ENCODE measurements at regions not wholly inside any gene's neighbourhood (a gene's known extent, or its start where the extent isn't known, plus 50 kb on each side); places are given as distances from the start of the nearest gene placed in this dataset.
"Not testable (repeated sequence)": the region's sequence is repeated elsewhere in the genome, so short reads cannot be mapped to it uniquely, and the experiment has no call there.

- TF ChIP-seq CTCF (conservative IDR thresholded peaks at IDR 0.05; ENCODE audit: low read depth, low read length) (no peak), EZH2 (IDR thresholded peaks at IDR 0.05; ENCODE audit: low read length, unreplicated experiment) (no peak), EZH2phosphoT487 (IDR thresholded peaks at IDR 0.05; ENCODE audit: borderline replicate concordance, low read length) (no peak)
- Histone ChIP-seq H3K79me2 (ENCODE audit: low read length) (no peaks in the 10 kb centered on the region), H3K27me3 (ENCODE audit: low read length) (no peaks in the 10 kb centered on the region), H3K4me1 (ENCODE audit: insufficient read depth, low read length) (no peaks in the 10 kb centered on the region), H3F3A (ENCODE audit: low read length, unreplicated experiment) (no peaks in the 10 kb centered on the region), H3K27ac (ENCODE audit: low read length) (no peak overlapping the region), H3K9me3 (ENCODE audit: low read length) (no peaks in the 10 kb centered on the region), H4K20me1 (ENCODE audit: low read length) (no peaks in the 10 kb centered on the region), H3K9ac (ENCODE audit: low read length) (no peak overlapping the region), H2AFZ (ENCODE audit: low read length) (no peak overlapping the region), H3K36me3 (ENCODE audit: low read depth, low read length) (no peaks in the 10 kb centered on the region), H3K4me3 (ENCODE audit: low read length) (no peak overlapping the region), H3K9me2 (replicated peaks; ENCODE audit: low read length) (no peaks in the 10 kb centered on the region), H3K4me2 (ENCODE audit: low read length) (no peak overlapping the region)
- DNase-seq, result no peak
- ChIA-PET CTCF (no interaction called here), POLR2A (ENCODE audit: unreplicated experiment) (no interaction called here)
- BruUV-seq (replicated peaks), result no TSS peak
- intact Hi-C loops (cut with micrococcal nuclease), result no loop called here
- ATAC-seq, result no peak
Measured at GRCh38 chr14:106083082-106083481, 556.7 kb downstream of the TMEM121 start.

- no peak overlapping the region for H2AFZ ChIP-seq (ENCODE audit: low read length)
- BruUV-seq (replicated peaks), result no TSS peak
- H4K20me1 ChIP-seq (ENCODE audit: low read length), result no peaks in the 10 kb centered on the region
- H3K9me3 ChIP-seq (ENCODE audit: low read length), result no peaks in the 10 kb centered on the region
- intact Hi-C loops (cut with micrococcal nuclease), result no loop called here
- ATAC-seq (no peak), DNase-seq (no peak)
- no peaks in the 10 kb centered on the region for H3K9me2 ChIP-seq (replicated peaks; ENCODE audit: low read length)
- no peaks in the 10 kb centered on the region for H3K36me3 ChIP-seq (ENCODE audit: low read depth, low read length)
- H3K9ac ChIP-seq (ENCODE audit: low read length), result no peak overlapping the region
- H3K79me2 ChIP-seq (ENCODE audit: low read length), result no peaks in the 10 kb centered on the region
- H3F3A ChIP-seq (ENCODE audit: low read length, unreplicated experiment), result no peaks in the 10 kb centered on the region
- no peak overlapping the region for H3K4me2 ChIP-seq (ENCODE audit: low read length)
- H3K27me3 ChIP-seq (ENCODE audit: low read length), result no peaks in the 10 kb centered on the region
- POLR2A ChIA-PET (ENCODE audit: unreplicated experiment), result no interaction called here
- no peak overlapping the region for H3K4me3 ChIP-seq (ENCODE audit: low read length)
- H3K27ac ChIP-seq (ENCODE audit: low read length), result no peak overlapping the region
- H3K4me1 ChIP-seq (ENCODE audit: insufficient read depth, low read length), result no peaks in the 10 kb centered on the region
- no peak for TF ChIP-seq EZH2 (IDR thresholded peaks at IDR 0.05; ENCODE audit: low read length, unreplicated experiment)
- no peak for TF ChIP-seq CTCF (conservative IDR thresholded peaks at IDR 0.05; ENCODE audit: low read depth, low read length)
- TF ChIP-seq EZH2phosphoT487 (IDR thresholded peaks at IDR 0.05; ENCODE audit: borderline replicate concordance, low read length), result no peak
- CTCF ChIA-PET, result no interaction called here
Measured at GRCh38 chr14:106087837-106088236, 561.5 kb downstream of the TMEM121 start.

- ATAC-seq; H3K9me3 ChIP-seq (ENCODE audit: low read length); intact Hi-C loops (cut with micrococcal nuclease); H3K27ac ChIP-seq (ENCODE audit: low read length); BruUV-seq (replicated peaks); POLR2A ChIA-PET (ENCODE audit: unreplicated experiment); H3K4me1 ChIP-seq (ENCODE audit: insufficient read depth, low read length); H3K27me3 ChIP-seq (ENCODE audit: low read length); H3K9ac ChIP-seq (ENCODE audit: low read length); H3K36me3 ChIP-seq (ENCODE audit: low read depth, low read length); H3F3A ChIP-seq (ENCODE audit: low read length, unreplicated experiment); H3K4me3 ChIP-seq (ENCODE audit: low read length); H3K9me2 ChIP-seq (replicated peaks; ENCODE audit: low read length); H2AFZ ChIP-seq (ENCODE audit: low read length); H4K20me1 ChIP-seq (ENCODE audit: low read length); DNase-seq; H3K79me2 ChIP-seq (ENCODE audit: low read length); H3K4me2 ChIP-seq (ENCODE audit: low read length); CTCF ChIA-PET: not testable (repeated sequence)
Measured at GRCh38 chr14:106088860-106089259, 562.5 kb downstream of the TMEM121 start.
